LNCaP clone FGC (cell line): ENCODE measurements at regions not wholly inside any gene's neighbourhood (a gene's known extent, or its start where the extent isn't known, plus 50 kb on each side); places are given as distances from the start of the nearest gene placed in this dataset.

Experiments
- DNase-seq: peaks from one replicate; pipeline ENCODE4 v3.0.0-alpha.2; 2011; ENCODE audit warnings: low read depth
- H3K4me3 ChIP-seq: 2 replicates; pipeline ENCODE4 v1.5.1; 2011; ENCODE audit warnings: mild to moderate bottlenecking, low read depth, low read length, control low read depth
- TF ChIP-seq, protein P1 (sequence below): IDR thresholded peaks from 2 replicates; pipeline ENCODE4 v1.5.1; 2012; ENCODE audit warnings: mild to moderate bottlenecking; ENCODE audit not compliant: control insufficient read depth, insufficient read depth; ENCODE audit errors: extremely low read depth

DNA sequence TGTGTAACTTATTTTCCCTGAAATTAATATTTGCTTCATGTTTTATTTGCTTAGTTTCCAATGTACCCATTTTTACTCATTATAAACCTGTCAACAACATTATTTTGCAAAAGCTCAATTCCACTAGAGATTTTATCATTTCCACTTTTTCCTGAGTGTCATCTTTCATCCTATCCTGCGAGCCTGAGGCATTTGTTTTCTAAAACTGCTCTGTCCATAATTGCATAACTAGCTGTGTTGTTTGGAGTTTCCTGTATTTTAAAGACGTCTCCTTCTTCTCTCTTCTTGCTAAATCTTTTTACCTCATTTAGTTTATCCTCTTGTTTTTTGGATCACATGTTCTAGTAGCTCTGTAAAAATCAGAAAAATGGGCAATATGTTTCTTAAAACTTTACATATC lies 332.7 kb upstream of the NOVA1 start:
- H3K4me3 ChIP-seq, result no peak overlapping the region
- TF ChIP-seq, protein P1, sequence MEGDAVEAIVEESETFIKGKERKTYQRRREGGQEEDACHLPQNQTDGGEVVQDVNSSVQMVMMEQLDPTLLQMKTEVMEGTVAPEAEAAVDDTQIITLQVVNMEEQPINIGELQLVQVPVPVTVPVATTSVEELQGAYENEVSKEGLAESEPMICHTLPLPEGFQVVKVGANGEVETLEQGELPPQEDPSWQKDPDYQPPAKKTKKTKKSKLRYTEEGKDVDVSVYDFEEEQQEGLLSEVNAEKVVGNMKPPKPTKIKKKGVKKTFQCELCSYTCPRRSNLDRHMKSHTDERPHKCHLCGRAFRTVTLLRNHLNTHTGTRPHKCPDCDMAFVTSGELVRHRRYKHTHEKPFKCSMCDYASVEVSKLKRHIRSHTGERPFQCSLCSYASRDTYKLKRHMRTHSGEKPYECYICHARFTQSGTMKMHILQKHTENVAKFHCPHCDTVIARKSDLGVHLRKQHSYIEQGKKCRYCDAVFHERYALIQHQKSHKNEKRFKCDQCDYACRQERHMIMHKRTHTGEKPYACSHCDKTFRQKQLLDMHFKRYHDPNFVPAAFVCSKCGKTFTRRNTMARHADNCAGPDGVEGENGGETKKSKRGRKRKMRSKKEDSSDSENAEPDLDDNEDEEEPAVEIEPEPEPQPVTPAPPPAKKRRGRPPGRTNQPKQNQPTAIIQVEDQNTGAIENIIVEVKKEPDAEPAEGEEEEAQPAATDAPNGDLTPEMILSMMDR, result no peak
- no peak for DNase-seq

- TF ChIP-seq, protein P1, result no peak
- no peak for DNase-seq
- H3K4me3 ChIP-seq, result no peak overlapping the region
These were observed 334.8 kb upstream of the NOVA1 start for GRCh38 chr14:26932606-26933005.

DNA sequence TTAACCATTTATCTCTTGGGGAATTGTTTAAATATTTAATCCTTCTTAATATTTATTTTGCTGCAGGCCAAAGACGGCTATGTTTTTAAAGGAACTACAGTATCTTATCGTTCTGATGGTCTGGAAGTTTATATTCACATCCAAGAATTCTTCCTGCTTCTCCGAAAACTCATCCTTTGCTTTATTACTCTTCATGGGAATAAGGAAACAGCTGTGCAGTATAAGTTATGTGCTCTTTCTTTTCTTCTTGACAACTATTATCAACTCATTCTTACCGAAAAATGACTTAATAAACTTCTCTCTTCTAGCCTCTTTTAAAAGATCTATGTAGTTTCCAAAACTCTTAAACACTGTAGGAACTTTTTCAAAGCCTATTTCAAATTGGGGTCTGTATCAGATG lies 335.6 kb upstream of the NOVA1 start:
- no peak for DNase-seq
- TF ChIP-seq, protein P1, result no peak
- H3K4me3 ChIP-seq, result no peak overlapping the region

- no peak for DNase-seq
- H3K4me3 ChIP-seq, result no peak overlapping the region
- TF ChIP-seq, protein P1, result no peak
These were observed 336.3 kb upstream of the NOVA1 start for GRCh38 chr14:26934151-26934550.

- no peak for DNase-seq
- TF ChIP-seq, protein P1, result no peak
These were observed 337.9 kb upstream of the NOVA1 start for GRCh38 chr14:26935733-26936132.

DNA sequence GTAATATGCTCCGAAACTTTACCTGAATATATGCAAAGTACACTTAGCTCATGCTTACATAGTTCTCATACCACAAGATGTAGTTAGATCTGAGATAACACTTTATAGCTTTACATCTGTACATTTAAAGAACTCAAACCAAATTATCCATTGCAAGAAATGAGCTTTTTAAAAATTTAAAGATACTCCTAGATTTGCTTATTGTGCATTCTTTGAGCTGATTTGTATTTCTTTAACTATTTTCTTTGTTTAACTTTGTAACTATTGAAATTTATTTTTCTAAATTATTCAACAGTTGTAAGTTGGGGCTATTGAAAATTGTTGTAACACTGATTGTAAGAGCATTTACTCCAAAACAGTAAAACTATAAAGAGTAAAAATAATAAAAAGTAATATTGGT lies 340.2 kb upstream of the NOVA1 start:
- no peak overlapping the region for H3K4me3 ChIP-seq
- no peak for DNase-seq
- TF ChIP-seq, protein P1, result no peak

More at GRCh38 chr14:26935733-26936132, 337.9 kb upstream of the NOVA1 start:
- H3K4me3 ChIP-seq, result no peak overlapping the region

DNA sequence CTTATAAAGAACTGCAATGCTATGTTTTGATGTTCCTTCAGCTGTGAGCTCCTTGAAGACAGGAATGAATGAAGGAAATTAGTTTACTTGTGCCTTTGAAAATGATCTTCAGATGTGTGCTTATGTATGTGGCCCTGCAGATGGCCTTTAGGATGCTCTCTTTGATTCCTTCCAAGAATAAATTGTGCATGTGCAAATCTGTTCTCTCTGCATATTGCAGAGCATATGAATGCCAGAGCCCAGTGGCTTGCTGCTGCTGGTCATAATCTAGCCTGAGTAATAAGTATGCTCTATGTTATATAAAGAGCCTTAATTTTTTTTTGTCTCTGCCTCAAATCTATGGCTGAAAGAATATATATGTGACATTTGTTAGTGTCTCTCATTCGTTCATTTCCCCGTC lies 341.9 kb upstream of the NOVA1 start:
- TF ChIP-seq, protein P1, result no peak
- DNase-seq, result no peak
- H3K4me3 ChIP-seq, result no peak overlapping the region
